ENCODE measurements at regions not wholly inside any gene's neighbourhood (a gene's known extent, or its start where the extent isn't known, plus 50 kb on each side); places are given as distances from the start of the nearest gene placed in this dataset.
"Not testable (repeated sequence)": the region's sequence is repeated elsewhere in the genome, so short reads cannot be mapped to it uniquely, and the experiment has no call there.

- DNase-seq (ENCODE audit: low read depth in 2 of 2) = no peak
Measured at GRCh38 chr2:117519721-117520120, 294.8 kb upstream of the DDX18 start.

GRCh38 chr2:117523267-117523666, 291.2 kb upstream of the DDX18 start:
- no peak for DNase-seq (ENCODE audit: low read depth in 2 of 2)

GRCh38 chr2:117523711-117524238, 290.7 kb upstream of the DDX18 start:
- no peak for DNase-seq (ENCODE audit: low read depth in 2 of 2)

- no peak for DNase-seq (ENCODE audit: low read depth in 2 of 2)
Measured at GRCh38 chr2:117536139-117536538, 278.4 kb upstream of the DDX18 start.

- no peak for DNase-seq (ENCODE audit: low read depth in 2 of 2)
Measured at GRCh38 chr2:117537032-117537431, 277.5 kb upstream of the DDX18 start.

- DNase-seq (ENCODE audit: low read depth in 2 of 2) = no peak
Measured at GRCh38 chr2:117551858-117552257, 262.6 kb upstream of the DDX18 start.

- no peak for DNase-seq (ENCODE audit: low read depth in 2 of 2)
Measured at GRCh38 chr2:117553448-117553847, 261.0 kb upstream of the DDX18 start.

GRCh38 chr2:117555965-117556364, 258.5 kb upstream of the DDX18 start:
- no peak for DNase-seq (ENCODE audit: low read depth in 2 of 2)

GRCh38 chr2:117557626-117558025, 256.9 kb upstream of the DDX18 start:
- no peak for DNase-seq (ENCODE audit: low read depth in 2 of 2)

GRCh38 chr2:117562654-117563053, 251.8 kb upstream of the DDX18 start:
- no peak for DNase-seq (ENCODE audit: low read depth in 2 of 2)

- DNase-seq (ENCODE audit: low read depth in 2 of 2) = no peak
Measured at GRCh38 chr2:117571590-117572349, 242.7 kb upstream of the DDX18 start.

GRCh38 chr2:117587310-117587709, 227.2 kb upstream of the DDX18 start:
- no peak for DNase-seq (ENCODE audit: low read depth in 2 of 2)

GRCh38 chr2:117603060-117603459, 211.4 kb upstream of the DDX18 start:
- DNase-seq (ENCODE audit: low read depth in 2 of 2) = no peak

GRCh38 chr2:117603567-117603966, 210.9 kb upstream of the DDX18 start:
- no peak for DNase-seq (ENCODE audit: low read depth in 2 of 2)

- no peak for DNase-seq (ENCODE audit: low read depth in 2 of 2)
Measured at GRCh38 chr2:117607202-117607601, 207.3 kb upstream of the DDX18 start.

GRCh38 chr2:117613101-117613500, 201.4 kb upstream of the DDX18 start:
- DNase-seq (ENCODE audit: low read depth in 2 of 2) = no peak

- no peak for DNase-seq (ENCODE audit: low read depth in 2 of 2)
Measured at GRCh38 chr2:117614296-117614695, 200.2 kb upstream of the DDX18 start.

- no peak for DNase-seq (ENCODE audit: low read depth in 2 of 2)
Measured at GRCh38 chr2:117614823-117615534, 199.5 kb upstream of the DDX18 start.

- no peak for DNase-seq (ENCODE audit: low read depth in 2 of 2)
Measured at GRCh38 chr2:117618607-117619006, 195.9 kb upstream of the DDX18 start.

GRCh38 chr2:117621326-117621725, 193.2 kb upstream of the DDX18 start:
- no peak for DNase-seq (ENCODE audit: low read depth in 2 of 2)

GRCh38 chr2:117623175-117623574, 191.3 kb upstream of the DDX18 start:
- not testable (repeated sequence) for DNase-seq (ENCODE audit: low read depth in 2 of 2)

GRCh38 chr2:117631152-117631945, 183.1 kb upstream of the DDX18 start:
- no peak for DNase-seq (ENCODE audit: low read depth in 2 of 2)

Data from stimulated activated CD8-positive, alpha-beta memory T cell treated with anti-CD3 and anti-CD28 coated beads, Interleukin-15, amount 100 ng/mL, for 48 hours (primary cell).